Natural killer cell treated with Interleukin-12 subunit alpha and Interleukin-12 subunit beta and Interleukin-15 and Interleukin-18, amount 100 ng/mL, for 72 hours (primary cell): ENCODE measurements at regions not wholly inside any gene's neighbourhood (a gene's known extent, or its start where the extent isn't known, plus 50 kb on each side); places are given as distances from the start of the nearest gene placed in this dataset.

Experiments used
- ATAC-seq, 2 donors: fragments of 150-1000 bp; cut with Tn5 transposase in 1 of 2; sonication (Bioruptor Pico), chemical (Tn5 transposase) in 1 of 2; 2 replicates each; pipeline ENCODE4 v1.10.0; 2021
- DNase-seq: peaks from one replicate; pipeline ENCODE4 v3.0.0; 2022; ENCODE audit warnings: low spot score
- H3K27ac Mint-ChIP-seq, 2 donors: 1 replicate in 1 of 2; 2 replicates in 1 of 2; pipeline ENCODE4 v1.8.0; 2022; ENCODE audit warnings: mixed read lengths in 2 of 2, mild to moderate bottlenecking in 1 of 2, moderate library complexity in 1 of 2
- H3K27me3 Mint-ChIP-seq, 2 donors: 1 replicate in 1 of 2; 2 replicates in 1 of 2; pipeline ENCODE4 v1.8.0; 2022; ENCODE audit warnings: mixed read lengths in 2 of 2
- H3K36me3 Mint-ChIP-seq: one replicate; pipeline ENCODE4 v1.8.0; 2022; ENCODE audit warnings: mixed read lengths
- H3K4me1 Mint-ChIP-seq, 2 donors: 1 replicate in 1 of 2; 2 replicates in 1 of 2; pipeline ENCODE4 v1.8.0; 2022; ENCODE audit warnings: low read depth in 2 of 2, mixed read lengths in 2 of 2, mild to moderate bottlenecking in 1 of 2
- H3K4me3 Mint-ChIP-seq: one replicate; pipeline ENCODE4 v1.8.0; 2022; ENCODE audit warnings: mixed read lengths
- H3K9me3 Mint-ChIP-seq: 2 replicates; pipeline ENCODE4 v1.8.0; 2022; ENCODE audit warnings: mixed read lengths

DNA sequence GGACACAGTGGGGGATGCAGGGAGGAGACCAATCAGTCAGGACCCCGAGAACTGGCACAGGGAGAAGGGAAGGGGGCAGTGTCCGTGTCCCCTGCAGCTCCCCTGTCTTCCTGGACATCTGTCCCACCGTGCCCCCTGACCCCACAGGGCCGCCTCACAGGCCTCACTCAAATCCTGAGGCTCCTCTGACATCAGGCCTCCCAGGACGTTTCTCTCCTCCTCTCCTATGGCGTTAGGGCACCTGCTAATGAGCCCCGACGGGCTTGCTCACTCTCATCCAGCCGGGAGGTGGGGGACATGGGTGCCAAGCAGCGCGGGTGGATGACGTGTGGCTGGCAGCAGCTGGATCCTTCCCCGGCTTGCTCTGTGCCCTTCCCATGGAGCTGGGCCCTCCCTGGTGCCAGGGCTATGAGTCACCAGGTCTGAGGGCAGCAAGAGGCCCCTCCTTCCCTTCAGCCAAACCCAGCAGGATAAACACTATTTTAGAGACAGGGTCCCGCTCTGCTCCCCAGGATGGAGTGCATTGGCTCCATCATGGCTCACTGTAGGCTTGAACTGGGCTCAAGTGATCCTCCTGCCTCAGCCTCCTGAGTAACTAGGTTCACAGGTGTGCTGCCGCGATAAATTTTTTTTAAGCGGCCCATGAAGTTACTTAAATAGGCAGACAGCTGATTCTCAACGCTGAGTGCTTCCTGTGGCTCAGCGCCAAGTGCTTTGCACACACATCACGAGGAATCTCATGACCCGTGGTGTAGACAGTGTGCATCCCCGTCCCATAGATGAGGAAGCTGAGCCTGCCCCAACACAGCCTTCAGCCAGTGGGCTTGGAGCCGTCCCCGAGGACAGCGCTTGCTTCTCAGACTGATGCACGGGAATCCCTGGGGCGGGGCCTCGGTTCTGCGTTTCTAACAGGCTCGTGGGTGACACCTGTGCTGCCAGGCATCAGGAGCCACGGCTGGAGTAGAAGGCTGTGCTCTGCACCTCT, 64.5 kb upstream of the HDAC4 start:
- ATAC-seq (no peak), DNase-seq (no peak)
- Mint-ChIP-seq H3K36me3 (no peaks in the 10 kb centered on the region), H3K4me1 (no peaks in the 10 kb centered on the region), H3K27me3 (no peaks in the 10 kb centered on the region), H3K27ac (no peak overlapping the region), H3K4me3 (no peak overlapping the region), H3K9me3 (no peaks in the 10 kb centered on the region)

DNA sequence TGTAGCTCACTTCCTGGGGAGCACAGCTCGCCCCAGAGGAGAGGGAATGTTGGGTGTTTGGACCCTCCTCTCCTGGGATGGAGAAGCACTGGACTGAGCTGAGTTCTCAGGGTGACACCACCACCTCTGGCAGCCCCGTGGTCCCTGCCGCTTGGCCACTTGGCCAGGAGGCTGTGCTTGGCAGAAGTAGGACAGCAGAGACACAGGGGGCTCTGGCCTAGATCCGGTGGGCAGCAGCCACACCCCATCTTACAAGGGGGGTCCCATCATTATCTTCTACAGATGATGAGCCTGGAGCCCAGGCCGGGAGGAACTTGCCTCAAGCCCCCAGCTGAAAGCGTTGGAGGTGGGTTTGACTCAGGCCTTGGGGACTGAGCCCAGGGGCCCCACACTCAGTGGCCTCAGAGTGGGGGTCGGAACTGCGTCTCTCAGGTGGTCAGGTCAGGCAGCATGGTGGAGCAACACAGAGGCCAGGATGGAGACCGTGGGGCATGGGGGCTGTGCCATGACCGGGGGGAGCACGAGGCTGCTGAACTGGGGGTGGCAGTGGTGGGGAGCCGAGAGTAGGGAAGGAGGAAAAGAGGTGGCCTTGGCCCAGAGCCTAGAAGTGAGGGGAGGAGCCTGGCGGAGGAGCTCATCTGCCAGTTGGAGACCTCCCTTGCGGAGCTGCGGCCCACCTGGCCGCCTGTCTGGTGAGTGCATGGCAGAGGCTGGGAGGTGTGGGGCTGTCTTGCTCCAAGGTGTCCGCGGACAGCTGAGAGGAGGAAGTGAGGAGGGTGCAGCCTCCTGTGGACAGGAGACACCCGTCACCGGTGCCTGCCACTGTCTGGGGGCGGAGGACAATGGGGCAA, 63.6 kb upstream of the HDAC4 start:
- no peak overlapping the region for H3K27ac Mint-ChIP-seq
- DNase-seq (no peak), ATAC-seq (no peak)
- H3K36me3 Mint-ChIP-seq, result no peaks in the 10 kb centered on the region
- H3K27me3 Mint-ChIP-seq, result peaks cover 0 to 3% of the 10 kb centered on the region in 2 donors
- H3K4me3 Mint-ChIP-seq, result no peak overlapping the region
- no peaks in the 10 kb centered on the region for H3K4me1 Mint-ChIP-seq
- no peaks in the 10 kb centered on the region for H3K9me3 Mint-ChIP-seq

- Mint-ChIP-seq H3K4me1 (no peaks in the 10 kb centered on the region), H3K36me3 (no peaks in the 10 kb centered on the region), H3K27me3 (peaks cover 0 to 3% of the 10 kb centered on the region in 2 donors), H3K9me3 (no peaks in the 10 kb centered on the region), H3K4me3 (no peak overlapping the region), H3K27ac (no peak overlapping the region)
- ATAC-seq, result peak in 1 of 2 donors; percentile 22
- DNase-seq, result no peak
Measured at GRCh38 chr2:239463541-239464165, 62.8 kb upstream of the HDAC4 start.

- Mint-ChIP-seq H3K36me3 (no peaks in the 10 kb centered on the region), H3K27ac (no peak overlapping the region), H3K27me3 (peaks cover 0 to 5% of the 10 kb centered on the region in 2 donors), H3K9me3 (no peaks in the 10 kb centered on the region), H3K4me3 (no peak overlapping the region), H3K4me1 (no peaks in the 10 kb centered on the region)
- ATAC-seq (no peak), DNase-seq (no peak)
Measured at GRCh38 chr2:239462671-239463506, 62.1 kb upstream of the HDAC4 start.

GRCh38 chr2:239462191-239462515, 61.3 kb upstream of the HDAC4 start:
- no peaks in the 10 kb centered on the region for H3K9me3 Mint-ChIP-seq
- no peak for ATAC-seq
- no peaks in the 10 kb centered on the region for H3K4me1 Mint-ChIP-seq
- peaks cover 0 to 5% of the 10 kb centered on the region in 2 donors for H3K27me3 Mint-ChIP-seq
- no peak overlapping the region for H3K27ac Mint-ChIP-seq
- H3K36me3 Mint-ChIP-seq, result no peaks in the 10 kb centered on the region
- H3K4me3 Mint-ChIP-seq, result no peak overlapping the region
- no peak for DNase-seq

DNA sequence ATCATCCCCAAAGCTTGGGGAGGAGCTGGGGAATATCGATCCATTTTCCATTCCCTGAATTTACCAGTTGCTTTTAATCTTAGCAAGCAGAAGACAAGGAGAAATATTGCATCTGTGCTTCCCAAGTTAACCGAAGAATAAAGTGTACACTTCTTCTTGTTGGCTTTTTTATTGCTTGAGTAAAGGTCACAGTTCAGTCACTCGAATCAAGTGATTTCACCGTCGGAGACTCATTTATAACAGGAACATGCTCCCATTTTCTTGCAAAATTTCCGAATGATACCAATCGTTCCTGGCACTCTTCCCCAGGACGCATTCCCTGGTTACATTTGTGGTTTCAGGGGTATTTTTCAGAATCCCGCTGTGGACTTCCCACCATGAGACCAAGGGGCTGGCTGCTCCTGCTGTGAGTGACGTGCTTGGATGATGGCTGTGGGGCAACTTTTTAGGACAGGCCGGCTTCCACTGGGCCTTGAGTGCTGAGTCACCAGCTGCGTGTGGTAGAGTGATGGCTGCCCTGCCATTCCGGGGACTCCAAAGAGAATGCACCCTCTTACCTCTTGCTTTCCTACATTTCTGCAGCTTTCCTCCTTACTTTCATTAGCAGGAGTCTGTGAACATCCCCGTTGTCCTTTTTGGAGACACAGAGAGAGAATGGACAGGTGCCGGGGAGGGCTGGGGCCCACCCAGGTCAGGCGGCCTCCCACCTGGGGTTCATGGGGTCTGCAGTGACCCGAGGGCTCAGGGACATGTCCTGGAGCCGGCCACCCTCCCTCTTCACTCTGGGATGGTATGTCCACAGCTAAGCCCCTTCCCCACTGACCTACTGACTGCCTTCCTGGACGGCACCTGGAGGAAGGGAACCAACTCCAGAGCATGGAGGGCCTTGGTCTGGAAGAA, 60.7 kb upstream of the HDAC4 start:
- Mint-ChIP-seq H3K4me3 (no peak overlapping the region), H3K27me3 (peaks cover 0 to 9% of the 10 kb centered on the region in 2 donors), H3K27ac (no peak overlapping the region), H3K9me3 (no peaks in the 10 kb centered on the region), H3K4me1 (no peaks in the 10 kb centered on the region), H3K36me3 (no peaks in the 10 kb centered on the region)
- no peak for DNase-seq
- no peak for ATAC-seq

DNA sequence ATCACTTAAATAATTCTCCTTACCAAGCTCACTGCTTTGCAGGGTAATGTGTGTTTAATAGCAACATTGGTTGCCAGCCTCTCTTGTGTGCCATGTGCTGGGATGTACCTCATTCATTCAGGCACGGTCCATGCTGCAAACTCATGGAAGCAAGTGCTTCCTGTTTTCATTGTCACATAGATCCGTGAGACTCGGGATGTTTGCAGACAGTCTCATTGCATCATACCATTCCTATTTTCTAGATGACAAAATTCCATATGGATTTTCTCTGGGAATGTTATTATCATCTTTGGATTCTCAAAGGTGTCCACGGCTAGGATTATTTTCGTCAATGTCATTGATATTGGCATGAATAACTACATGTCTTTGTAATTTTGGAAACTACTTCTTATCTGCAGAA, 60.0 kb upstream of the HDAC4 start:
- ATAC-seq (no peak), DNase-seq (no peak)
- H3K36me3 Mint-ChIP-seq, result no peaks in the 10 kb centered on the region
- peaks cover 0 to 15% of the 10 kb centered on the region in 2 donors for H3K27me3 Mint-ChIP-seq
- no peaks in the 10 kb centered on the region for H3K4me1 Mint-ChIP-seq
- H3K9me3 Mint-ChIP-seq, result no peaks in the 10 kb centered on the region
- no peak overlapping the region for H3K4me3 Mint-ChIP-seq
- no peak overlapping the region for H3K27ac Mint-ChIP-seq

DNA sequence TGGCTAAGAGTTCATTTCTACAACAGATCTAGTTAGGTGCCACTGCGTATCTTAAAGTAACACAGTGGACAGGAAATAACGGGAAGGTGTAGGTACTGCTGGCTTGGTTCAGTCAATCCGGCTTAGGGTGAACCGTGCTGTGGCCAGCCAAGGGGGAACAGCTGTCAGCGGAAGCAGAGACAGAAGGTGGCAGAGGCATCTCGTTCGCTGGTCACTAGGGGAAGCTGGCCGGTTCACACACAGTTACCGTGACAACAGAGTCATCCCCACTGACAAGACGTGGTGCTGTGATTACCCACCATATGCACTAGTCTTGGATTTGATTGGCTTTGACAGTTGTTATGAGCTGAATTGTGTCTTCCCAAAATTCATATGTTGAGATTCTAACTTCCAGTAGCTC, 58.8 kb upstream of the HDAC4 start:
- no peak for ATAC-seq
- H3K27ac Mint-ChIP-seq, result no peak overlapping the region
- no peak for DNase-seq
- no peaks in the 10 kb centered on the region for H3K9me3 Mint-ChIP-seq
- H3K4me3 Mint-ChIP-seq, result no peak overlapping the region
- no peaks in the 10 kb centered on the region for H3K4me1 Mint-ChIP-seq
- peaks cover 6% of the 10 kb centered on the region for H3K36me3 Mint-ChIP-seq
- H3K27me3 Mint-ChIP-seq, result peaks cover 7 to 23% of the 10 kb centered on the region in 2 donors

DNA sequence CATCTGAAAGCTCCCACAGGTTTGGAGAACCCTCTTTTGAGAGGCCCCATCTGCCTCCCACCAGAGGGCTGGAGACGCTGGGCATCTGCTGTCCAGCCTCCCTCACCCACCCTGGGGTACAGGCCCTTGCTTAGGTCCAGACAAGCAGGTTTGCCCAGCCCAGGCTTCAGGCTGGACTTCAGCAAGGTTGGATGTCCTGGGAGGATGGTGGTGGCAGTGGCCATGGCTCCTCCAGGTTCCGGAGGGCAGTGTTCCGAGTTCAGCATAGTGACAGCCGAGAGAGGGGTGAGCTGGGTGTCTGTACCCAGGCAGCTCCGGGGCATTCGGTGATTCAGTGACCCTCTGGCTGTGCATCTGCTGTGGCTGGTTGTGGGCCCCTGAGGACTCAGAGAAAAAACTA, 58.2 kb upstream of the HDAC4 start:
- DNase-seq, result no peak
- Mint-ChIP-seq H3K4me3 (no peak overlapping the region), H3K27ac (no peak overlapping the region), H3K36me3 (peaks cover 12% of the 10 kb centered on the region), H3K27me3 (peaks cover 11 to 23% of the 10 kb centered on the region in 2 donors), H3K4me1 (no peaks in the 10 kb centered on the region), H3K9me3 (no peaks in the 10 kb centered on the region)
- no peak for ATAC-seq

DNA sequence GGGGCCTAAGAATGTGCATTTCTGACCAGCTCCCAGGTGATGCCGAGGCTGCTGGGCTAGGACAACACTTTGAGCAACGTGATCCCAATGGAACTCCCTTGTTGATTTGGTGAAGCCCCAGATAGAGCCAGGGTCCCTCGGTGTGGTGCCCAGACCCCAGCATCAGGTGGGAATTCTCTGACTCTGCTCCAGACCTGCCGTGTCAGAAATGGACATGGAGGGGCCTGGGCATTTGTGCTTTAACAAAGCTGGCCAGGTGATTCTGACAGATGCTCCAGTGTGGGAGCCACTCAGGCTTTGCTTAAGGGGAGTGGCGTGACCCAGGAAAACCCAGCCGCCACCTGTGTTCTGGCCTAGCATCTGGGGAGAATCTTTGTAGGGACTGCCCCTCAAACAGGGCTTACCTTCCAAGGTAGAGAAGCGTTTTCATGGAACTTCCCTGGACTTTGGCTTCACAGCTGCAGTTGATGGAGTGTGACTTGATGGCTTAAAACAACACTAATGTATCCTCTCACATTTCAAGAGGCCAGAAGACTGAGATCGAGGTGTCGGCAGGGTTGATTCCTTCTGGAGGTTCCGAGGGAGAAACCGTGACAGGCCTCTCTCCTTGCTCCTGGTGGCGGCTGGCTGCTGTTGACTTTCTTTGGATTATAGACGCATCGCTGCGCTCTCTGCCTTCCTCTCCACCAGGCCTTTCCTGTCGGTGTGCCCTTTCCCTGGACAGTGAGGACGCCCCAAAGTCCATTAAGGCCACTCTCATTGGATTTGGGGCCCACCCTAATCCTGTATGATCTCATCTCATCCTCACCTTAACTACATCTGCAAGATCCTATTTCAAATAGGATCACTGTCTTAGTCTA, 57.0 kb upstream of the HDAC4 start:
- Mint-ChIP-seq H3K27ac (peak overlapping the region in 1 of 2 donors; percentile 43), H3K27me3 (peaks cover 19 to 28% of the 10 kb centered on the region in 2 donors), H3K9me3 (no peaks in the 10 kb centered on the region), H3K4me1 (no peaks in the 10 kb centered on the region), H3K4me3 (no peak overlapping the region), H3K36me3 (peaks cover 19% of the 10 kb centered on the region)
- DNase-seq (no peak), ATAC-seq (no peak)

DNA sequence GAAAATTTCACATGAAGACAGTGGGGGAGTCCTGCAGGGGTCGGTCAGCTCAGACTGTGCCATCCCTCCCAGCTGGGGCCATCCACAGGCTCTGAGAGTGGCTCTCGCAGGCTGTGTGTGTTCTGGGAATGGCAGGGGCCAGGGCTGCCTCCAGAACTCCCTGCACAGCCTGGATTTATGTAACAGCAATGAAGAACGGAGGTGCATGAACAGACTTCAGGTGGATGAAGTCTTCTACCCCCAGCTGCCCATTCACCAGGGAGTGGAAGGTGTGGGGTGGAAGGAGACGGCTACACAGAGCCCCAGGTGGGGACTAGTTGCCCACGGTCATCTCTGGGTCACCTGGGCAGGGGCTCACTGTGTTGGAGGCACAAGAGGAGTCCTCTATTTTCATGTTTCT, 56.1 kb upstream of the HDAC4 start:
- Mint-ChIP-seq H3K27me3 (peaks cover 20 to 28% of the 10 kb centered on the region in 2 donors), H3K4me3 (no peak overlapping the region), H3K4me1 (no peaks in the 10 kb centered on the region), H3K9me3 (peaks cover 4% of the 10 kb centered on the region), H3K36me3 (peaks cover 24% of the 10 kb centered on the region), H3K27ac (no peak overlapping the region)
- ATAC-seq (no peak), DNase-seq (no peak)
